CD4-positive, CD25-positive, alpha-beta regulatory T cell (primary cell): ENCODE measurements at regions not wholly inside any gene's neighbourhood (a gene's known extent, or its start where the extent isn't known, plus 50 kb on each side); places are given as distances from the start of the nearest gene placed in this dataset.

Source experiments
- ATAC-seq, 2 donors: fragments of 150-1000 bp; cut with Tn5 transposase; one replicate each; pipeline ENCODE4 v1.10.0; 2021; ENCODE audit warnings: low read depth in 2 of 2, moderate number of reproducible peaks in 2 of 2, moderate library complexity in 1 of 2
- DNase-seq, 3 donors: peaks; one replicate each; pipeline versions ENCODE4 v3.0.0 to v3.0.0-alpha.2; 2012 to 2022; ENCODE audit warnings: mixed read lengths in 1 of 3
- H3K27ac ChIP-seq: one replicate; pipeline ENCODE4 v1.7.0; 2013; ENCODE audit warnings: mild to moderate bottlenecking, low read length; ENCODE audit not compliant: insufficient read depth, poor library complexity, severe bottlenecking
- H3K27me3 ChIP-seq: one replicate; pipeline ENCODE4 v1.7.0; 2013; ENCODE audit warnings: low read length; ENCODE audit not compliant: control insufficient read depth, insufficient read depth
- H3K36me3 ChIP-seq: one replicate; pipeline ENCODE4 v1.7.0; 2013; ENCODE audit warnings: mild to moderate bottlenecking, low read length, moderate library complexity; ENCODE audit not compliant: control insufficient read depth, insufficient read depth
- H3K4me1 ChIP-seq: 2 replicates; pipeline ENCODE4 v1.7.0; 2013; ENCODE audit warnings: mild to moderate bottlenecking, low read length; ENCODE audit not compliant: insufficient read depth, control insufficient read depth, poor library complexity, severe bottlenecking
- H3K4me3 ChIP-seq: one replicate; pipeline ENCODE4 v1.7.0; 2013; ENCODE audit warnings: low read depth, mild to moderate bottlenecking, low read length, moderate library complexity
- H3K9me3 ChIP-seq, 2 experiments: 1 replicate in 1 of 2; 2 replicates in 1 of 2; pipeline ENCODE4 v1.7.0; 2013; ENCODE audit warnings: low read length in 2 of 2, mild to moderate bottlenecking in 1 of 2, moderate library complexity in 1 of 2; ENCODE audit not compliant: control insufficient read depth in 2 of 2
- H3K27ac Mint-ChIP-seq, 3 donors: one replicate each; pipeline ENCODE4 v1.8.0; 2020 to 2022; ENCODE audit warnings: mild to moderate bottlenecking in 3 of 3, mixed read lengths in 3 of 3, moderate library complexity in 2 of 3
- H3K27me3 Mint-ChIP-seq: one replicate; pipeline ENCODE4 v1.8.0; 2022; ENCODE audit warnings: mild to moderate bottlenecking, mixed read lengths
- H3K36me3 Mint-ChIP-seq: one replicate; pipeline ENCODE4 v1.8.0; 2020; ENCODE audit warnings: mixed read lengths
- H3K4me1 Mint-ChIP-seq, 4 donors: one replicate each; pipeline ENCODE4 v1.8.0; 2020 to 2022; ENCODE audit warnings: mixed read lengths in 4 of 4, mild to moderate bottlenecking in 1 of 4
- H3K4me3 Mint-ChIP-seq, 4 donors: one replicate each; pipeline ENCODE4 v1.8.0; 2020 to 2022; ENCODE audit warnings: mild to moderate bottlenecking in 4 of 4, mixed read lengths in 4 of 4, moderate library complexity in 3 of 4
- H3K9me3 Mint-ChIP-seq, 7 donors: one replicate each; pipeline ENCODE4 v1.8.0; 2020 to 2022; ENCODE audit warnings: mixed read lengths in 7 of 7, mild to moderate bottlenecking in 3 of 7, moderate library complexity in 2 of 7

DNA sequence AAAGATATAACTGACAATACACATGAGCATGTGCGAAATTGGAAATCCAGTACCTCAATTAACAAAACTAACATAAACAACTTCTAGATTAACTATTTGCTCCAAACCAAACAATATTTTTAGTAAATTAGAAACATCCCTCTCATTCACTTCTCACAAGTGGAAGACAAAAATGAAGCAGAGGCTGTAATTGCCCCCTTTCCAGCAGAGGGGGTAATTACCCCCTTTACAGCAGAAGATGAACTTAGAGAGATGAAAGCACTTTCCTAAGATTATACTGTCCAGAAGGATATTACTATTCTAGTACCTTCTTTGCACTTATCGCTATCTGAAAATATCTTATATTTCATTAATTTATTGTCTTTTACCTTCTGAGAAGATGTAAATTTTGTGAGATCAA is 1025.2 kb downstream of the FSCB start:
- H3K9me3 ChIP-seq: peaks cover 0 to 10% of the 10 kb centered on the region in 2 experiments
- no peak overlapping the region for H3K4me3 ChIP-seq
- H3K27me3 ChIP-seq: no peaks in the 10 kb centered on the region
- DNase-seq (no peak), ATAC-seq (no peak)
- H3K36me3 ChIP-seq: no peaks in the 10 kb centered on the region
- H3K4me1 ChIP-seq: no peaks in the 10 kb centered on the region
- H3K4me1 Mint-ChIP-seq: no peaks in the 10 kb centered on the region
- no peaks in the 10 kb centered on the region for H3K27me3 Mint-ChIP-seq
- H3K27ac ChIP-seq: no peak overlapping the region
- H3K4me3 Mint-ChIP-seq: no peak overlapping the region
- no peak overlapping the region for H3K27ac Mint-ChIP-seq
- H3K36me3 Mint-ChIP-seq: no peaks in the 10 kb centered on the region
- H3K9me3 Mint-ChIP-seq: peaks cover 0 to 23% (median 2%) of the 10 kb centered on the region in 7 donors

DNA sequence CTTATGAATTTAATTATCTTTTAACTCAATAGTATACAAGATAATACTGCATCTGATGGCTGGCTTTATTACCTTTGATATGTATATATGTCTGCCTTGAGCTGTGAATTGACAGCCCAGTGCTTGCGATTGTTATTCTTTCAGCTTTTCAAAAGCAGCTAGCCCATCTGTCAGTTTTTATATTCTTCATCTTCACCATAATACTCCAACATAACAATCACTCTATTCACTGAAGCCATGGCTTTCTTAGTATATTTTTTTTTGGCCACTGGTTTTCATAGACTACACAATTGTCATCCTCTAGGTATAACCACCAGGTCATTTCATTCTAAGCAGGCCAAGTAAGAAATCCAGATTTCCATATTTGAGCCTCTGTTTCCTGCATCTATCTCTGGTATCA is 1026.1 kb downstream of the FSCB start:
- Histone ChIP-seq H3K4me3 (no peak overlapping the region), H3K27me3 (no peaks in the 10 kb centered on the region), H3K27ac (no peak overlapping the region), H3K4me1 (no peaks in the 10 kb centered on the region), H3K9me3 (peaks cover 0 to 10% of the 10 kb centered on the region in 2 experiments), H3K36me3 (no peaks in the 10 kb centered on the region)
- no peak for ATAC-seq
- no peak for DNase-seq
- Mint-ChIP-seq H3K27me3 (no peaks in the 10 kb centered on the region), H3K4me1 (no peaks in the 10 kb centered on the region), H3K4me3 (no peak overlapping the region), H3K36me3 (no peaks in the 10 kb centered on the region), H3K9me3 (peaks cover 0 to 24% (median 2%) of the 10 kb centered on the region in 7 donors), H3K27ac (no peak overlapping the region)

DNA sequence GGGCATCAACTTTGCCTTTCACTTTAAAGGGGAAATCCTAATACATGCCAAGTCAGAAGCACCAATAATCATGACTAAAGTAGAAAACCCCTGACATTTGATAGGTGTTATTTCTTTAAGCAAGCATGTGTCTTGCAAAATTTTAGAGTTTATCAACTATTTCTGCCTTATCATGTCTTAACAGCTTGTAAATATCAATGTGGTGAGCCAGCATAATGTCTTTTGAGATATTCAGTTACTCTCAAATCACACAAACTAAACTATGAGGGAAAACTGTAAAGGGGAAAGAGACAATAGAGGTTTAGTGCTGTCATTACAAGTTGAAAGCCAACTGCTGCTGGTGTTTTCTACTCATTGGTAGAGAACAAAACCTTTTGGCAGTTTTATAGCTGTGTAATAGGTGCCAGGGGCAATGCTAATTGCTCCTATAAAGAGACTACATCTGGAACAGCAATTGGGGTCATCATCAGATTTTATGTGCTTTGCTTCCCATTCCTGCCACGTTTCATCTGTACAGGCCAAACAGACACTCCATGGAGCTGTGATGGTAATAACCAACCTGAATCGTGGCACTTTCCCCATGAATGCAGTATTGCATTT is 1027.4 kb downstream of the FSCB start:
- Histone ChIP-seq H3K4me1 (no peaks in the 10 kb centered on the region), H3K9me3 (peaks cover 2 to 10% of the 10 kb centered on the region in 2 experiments), H3K27ac (no peak overlapping the region), H3K36me3 (no peaks in the 10 kb centered on the region), H3K4me3 (no peak overlapping the region), H3K27me3 (no peaks in the 10 kb centered on the region)
- Mint-ChIP-seq H3K27me3 (no peaks in the 10 kb centered on the region), H3K4me1 (no peaks in the 10 kb centered on the region), H3K27ac (no peak overlapping the region), H3K9me3 (peaks cover 0 to 24% (median 2%) of the 10 kb centered on the region in 7 donors), H3K4me3 (no peak overlapping the region), H3K36me3 (no peaks in the 10 kb centered on the region)
- ATAC-seq: no peak
- no peak for DNase-seq

DNA sequence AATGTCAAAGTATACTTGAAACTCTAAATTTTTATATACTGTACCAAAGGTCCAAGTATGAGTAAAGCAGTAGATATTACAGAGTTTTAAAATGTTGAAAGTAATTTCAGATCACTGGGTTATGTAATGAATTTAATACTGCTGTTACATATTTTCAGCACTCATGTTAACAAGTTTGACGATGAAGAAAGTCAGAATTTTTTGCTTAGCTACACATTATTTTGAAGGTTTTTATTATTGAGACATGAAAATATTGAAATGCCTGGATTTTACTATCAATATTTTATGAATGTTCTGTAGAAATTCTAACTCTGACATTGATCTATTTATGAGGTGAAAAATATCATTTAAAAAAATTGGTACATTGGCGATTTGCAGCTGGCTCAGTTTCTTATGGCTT is 1030.3 kb downstream of the FSCB start:
- no peak overlapping the region for H3K27ac Mint-ChIP-seq
- Histone ChIP-seq H3K4me1 (no peaks in the 10 kb centered on the region), H3K4me3 (no peak overlapping the region), H3K27ac (no peak overlapping the region), H3K9me3 (peaks cover 2 to 10% of the 10 kb centered on the region in 2 experiments), H3K27me3 (no peaks in the 10 kb centered on the region), H3K36me3 (no peaks in the 10 kb centered on the region)
- DNase-seq (no peak), ATAC-seq (no peak)
- no peak overlapping the region for H3K4me3 Mint-ChIP-seq
- H3K36me3 Mint-ChIP-seq: no peaks in the 10 kb centered on the region
- H3K4me1 Mint-ChIP-seq: no peaks in the 10 kb centered on the region
- peaks cover 0 to 17% (median 4%) of the 10 kb centered on the region in 7 donors for H3K9me3 Mint-ChIP-seq
- H3K27me3 Mint-ChIP-seq: no peaks in the 10 kb centered on the region

DNA sequence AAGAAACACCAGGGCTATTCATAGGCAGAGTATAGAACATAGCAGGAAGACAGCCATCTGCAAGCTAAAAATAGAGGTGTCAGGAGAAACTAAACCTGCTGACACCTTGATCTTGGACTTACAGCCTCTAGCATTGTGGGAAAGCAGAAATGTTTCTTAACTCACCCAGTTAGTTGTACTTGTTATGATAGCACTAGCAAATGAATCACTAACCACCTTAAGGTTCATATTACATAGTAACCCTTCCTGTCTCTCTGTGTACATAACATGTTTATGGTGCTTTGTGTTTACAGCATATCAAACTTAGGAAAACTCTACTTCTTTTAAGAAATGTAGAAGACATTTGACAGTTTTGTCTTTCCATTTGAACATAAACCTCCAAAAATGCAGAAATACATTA is 1031.3 kb downstream of the FSCB start:
- DNase-seq (no peak), ATAC-seq (no peak)
- Mint-ChIP-seq H3K27me3 (no peaks in the 10 kb centered on the region), H3K4me3 (no peak overlapping the region), H3K27ac (no peak overlapping the region), H3K4me1 (no peaks in the 10 kb centered on the region), H3K36me3 (no peaks in the 10 kb centered on the region), H3K9me3 (peaks cover 0 to 19% (median 4%) of the 10 kb centered on the region in 7 donors)
- no peak overlapping the region for H3K4me3 ChIP-seq
- H3K27me3 ChIP-seq: no peaks in the 10 kb centered on the region
- H3K36me3 ChIP-seq: no peaks in the 10 kb centered on the region
- no peak overlapping the region for H3K27ac ChIP-seq
- peaks cover 2 to 10% of the 10 kb centered on the region in 2 experiments for H3K9me3 ChIP-seq
- no peaks in the 10 kb centered on the region for H3K4me1 ChIP-seq

DNA sequence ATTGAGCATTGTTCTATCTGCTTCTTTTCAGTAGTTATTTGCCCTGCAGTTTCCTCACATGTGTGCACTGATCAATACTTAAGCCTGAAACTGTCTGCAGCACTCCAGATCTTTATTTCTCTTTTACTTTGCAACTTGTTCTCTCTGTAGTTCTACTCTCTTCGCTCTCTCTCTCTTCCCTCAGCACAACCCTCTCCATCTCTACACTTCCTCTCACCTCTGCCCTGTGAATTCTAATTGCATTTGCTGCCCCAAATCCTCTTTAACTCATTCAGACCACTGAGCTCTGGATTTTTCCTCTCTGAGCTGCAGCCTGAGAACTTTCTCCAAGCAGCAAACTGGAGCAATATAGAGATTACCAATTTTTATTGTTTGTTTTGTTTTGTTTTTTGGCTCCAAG is 1035.5 kb downstream of the FSCB start:
- H3K4me1 Mint-ChIP-seq: no peaks in the 10 kb centered on the region
- no peaks in the 10 kb centered on the region for H3K36me3 Mint-ChIP-seq
- Histone ChIP-seq H3K9me3 (peaks cover 0 to 2% of the 10 kb centered on the region in 2 experiments), H3K27ac (no peak overlapping the region), H3K4me3 (no peak overlapping the region), H3K27me3 (no peaks in the 10 kb centered on the region), H3K36me3 (no peaks in the 10 kb centered on the region), H3K4me1 (no peaks in the 10 kb centered on the region)
- no peak overlapping the region for H3K27ac Mint-ChIP-seq
- no peak overlapping the region for H3K4me3 Mint-ChIP-seq
- no peaks in the 10 kb centered on the region for H3K27me3 Mint-ChIP-seq
- ATAC-seq (no peak), DNase-seq (no peak)
- peaks cover 0 to 11% (median 3%) of the 10 kb centered on the region in 7 donors for H3K9me3 Mint-ChIP-seq

DNA sequence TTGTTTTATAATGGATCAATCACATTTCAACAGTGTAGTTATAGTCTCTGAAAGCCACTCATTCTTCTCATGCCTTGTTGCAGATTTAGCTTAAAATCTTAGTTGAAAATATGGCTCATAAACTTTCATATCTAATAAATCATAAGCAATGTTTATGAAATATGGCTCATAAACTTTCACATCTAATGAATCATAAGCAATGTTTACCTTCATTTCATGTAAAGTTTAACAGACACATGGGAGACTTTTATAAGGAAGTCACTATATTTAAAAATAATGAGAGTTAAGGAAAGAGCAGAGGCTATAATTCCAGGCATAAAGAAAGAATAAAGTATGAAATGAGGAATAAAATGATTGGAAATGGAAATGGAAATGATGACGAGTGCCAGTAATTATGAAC is 1042.1 kb downstream of the FSCB start:
- H3K27ac Mint-ChIP-seq: no peak overlapping the region
- no peaks in the 10 kb centered on the region for H3K27me3 Mint-ChIP-seq
- Histone ChIP-seq H3K27me3 (no peaks in the 10 kb centered on the region), H3K27ac (no peak overlapping the region), H3K4me3 (no peak overlapping the region), H3K4me1 (no peaks in the 10 kb centered on the region), H3K36me3 (no peaks in the 10 kb centered on the region), H3K9me3 (no peaks in the 10 kb centered on the region)
- H3K9me3 Mint-ChIP-seq: peaks cover 1 to 17% (median 6%) of the 10 kb centered on the region in 7 donors
- no peaks in the 10 kb centered on the region for H3K4me1 Mint-ChIP-seq
- no peak for DNase-seq
- H3K4me3 Mint-ChIP-seq: no peak overlapping the region
- no peaks in the 10 kb centered on the region for H3K36me3 Mint-ChIP-seq
- no peak for ATAC-seq

DNA sequence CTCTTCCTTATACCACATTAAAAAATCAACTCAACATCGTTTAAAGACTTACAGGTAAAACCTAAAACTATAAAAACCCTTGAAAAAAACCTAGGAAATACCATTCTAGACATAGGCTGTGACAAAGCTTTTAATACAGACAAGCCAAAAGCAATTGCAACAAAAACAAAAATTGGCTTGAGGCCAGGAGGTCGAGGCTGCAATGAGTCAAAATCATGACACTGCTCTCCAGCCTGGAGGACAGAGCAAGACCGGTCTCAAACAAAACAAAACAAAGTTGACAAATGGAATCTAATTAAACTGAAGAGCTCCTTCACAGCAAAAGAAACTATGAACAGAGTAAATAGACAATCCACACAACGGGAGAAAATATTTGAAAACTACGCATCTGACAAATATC is 1057.8 kb downstream of the FSCB start:
- H3K27ac Mint-ChIP-seq: no peak overlapping the region
- no peak for ATAC-seq
- Histone ChIP-seq H3K27ac (no peak overlapping the region), H3K4me1 (no peaks in the 10 kb centered on the region), H3K36me3 (no peaks in the 10 kb centered on the region), H3K4me3 (no peak overlapping the region), H3K27me3 (no peaks in the 10 kb centered on the region), H3K9me3 (peaks cover 2 to 8% of the 10 kb centered on the region in 2 experiments)
- H3K4me1 Mint-ChIP-seq: no peaks in the 10 kb centered on the region
- H3K36me3 Mint-ChIP-seq: no peaks in the 10 kb centered on the region
- H3K4me3 Mint-ChIP-seq: no peak overlapping the region
- DNase-seq: no peak
- peaks cover 0 to 28% (median 6%) of the 10 kb centered on the region in 7 donors for H3K9me3 Mint-ChIP-seq
- no peaks in the 10 kb centered on the region for H3K27me3 Mint-ChIP-seq
